NT2/D1 (cell line): ENCODE measurements at regions not wholly inside any gene's neighbourhood (a gene's known extent, or its start where the extent isn't known, plus 50 kb on each side); places are given as distances from the start of the nearest gene placed in this dataset.

Experiments used
- SUZ12 ChIP-seq: IDR thresholded peaks from 2 replicates; pipeline ENCODE4 v1.6.1; 2011; ENCODE audit not compliant: insufficient read length, insufficient read depth; ENCODE audit errors: extremely low read depth
- YY1 ChIP-seq: IDR thresholded peaks from 2 replicates; pipeline ENCODE4 v1.6.1; 2011; ENCODE audit not compliant: insufficient read length, insufficient read depth
- ZNF274 ChIP-seq: IDR thresholded peaks from 2 replicates; pipeline ENCODE4 v1.6.1; 2011; ENCODE audit warnings: mild to moderate bottlenecking, low read depth, low read length

DNA sequence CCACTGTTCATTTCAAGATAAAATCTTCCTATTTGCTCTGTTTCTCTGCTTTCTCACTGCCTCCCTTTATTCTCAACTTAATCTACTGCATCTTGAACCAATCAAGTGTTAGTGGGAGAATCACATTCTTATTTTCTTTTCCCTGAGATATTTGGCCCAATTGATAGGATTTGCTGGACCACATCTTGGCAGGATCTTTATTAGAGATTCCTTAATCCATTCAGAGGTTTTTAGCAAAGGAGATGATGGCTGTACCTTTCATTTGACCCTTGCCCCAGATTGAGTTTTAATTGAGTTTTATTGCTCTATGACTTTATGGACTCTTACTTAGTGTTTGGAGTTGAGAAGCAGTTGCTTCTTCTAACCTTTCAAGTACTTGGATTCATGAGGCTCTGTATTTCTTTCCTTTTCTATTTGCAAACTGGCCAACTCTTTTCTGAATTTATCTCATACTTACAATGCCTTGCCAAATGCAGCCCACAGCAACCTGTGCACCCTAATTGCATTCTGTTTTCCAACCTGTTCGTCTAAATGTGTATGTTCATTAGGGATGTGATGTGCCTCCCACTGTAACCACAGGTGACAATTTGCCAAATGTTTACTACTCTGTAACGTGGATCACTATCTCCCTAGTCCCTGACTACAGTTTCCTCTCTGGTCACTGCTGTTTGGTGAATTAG lies 274.8 kb upstream of the KAZN start:
- no peak for TF ChIP-seq SUZ12
- no peak for TF ChIP-seq ZNF274
- no peak for TF ChIP-seq YY1
